ENCODE measurements at regions not wholly inside any gene's neighbourhood (a gene's known extent, or its start where the extent isn't known, plus 50 kb on each side); places are given as distances from the start of the nearest gene placed in this dataset.

DNA sequence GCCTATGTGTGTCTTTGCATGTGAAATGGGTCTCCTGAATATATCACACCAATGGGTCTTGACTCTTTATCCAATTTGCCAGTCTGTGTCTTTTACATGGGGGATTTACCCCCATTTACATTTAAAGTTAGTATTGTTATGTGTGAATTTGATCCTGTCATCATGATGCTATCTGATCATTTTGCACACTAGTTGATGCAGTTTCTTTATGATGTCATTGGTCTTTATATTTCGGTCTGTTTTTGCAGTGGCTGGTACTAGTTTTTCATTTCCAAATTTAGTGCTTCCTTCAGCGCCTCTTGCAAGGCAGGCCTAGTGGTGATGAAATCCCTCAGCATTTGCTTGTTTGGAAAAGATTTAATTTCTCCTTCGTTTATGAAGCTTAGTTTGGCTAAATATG lies 555.2 kb upstream of the BTBD3 start:
- 44 to 68% methylated on average over 3 of the region's 3 CpGs for WGBS, 2 donors
- H3K9me3 ChIP-seq = peaks cover 0 to 17% (median 0%) of the 10 kb centered on the region in 11 donors
- H3K4me1 ChIP-seq = no peaks in the 10 kb centered on the region
- no peaks in the 10 kb centered on the region for H3K27me3 ChIP-seq
- no peak overlapping the region for H3K4me3 ChIP-seq
- intact Hi-C loops (cut with DNase I) = no loop called here
- DNase-seq (no peak), ATAC-seq (no peak)
- TF ChIP-seq, protein P1, sequence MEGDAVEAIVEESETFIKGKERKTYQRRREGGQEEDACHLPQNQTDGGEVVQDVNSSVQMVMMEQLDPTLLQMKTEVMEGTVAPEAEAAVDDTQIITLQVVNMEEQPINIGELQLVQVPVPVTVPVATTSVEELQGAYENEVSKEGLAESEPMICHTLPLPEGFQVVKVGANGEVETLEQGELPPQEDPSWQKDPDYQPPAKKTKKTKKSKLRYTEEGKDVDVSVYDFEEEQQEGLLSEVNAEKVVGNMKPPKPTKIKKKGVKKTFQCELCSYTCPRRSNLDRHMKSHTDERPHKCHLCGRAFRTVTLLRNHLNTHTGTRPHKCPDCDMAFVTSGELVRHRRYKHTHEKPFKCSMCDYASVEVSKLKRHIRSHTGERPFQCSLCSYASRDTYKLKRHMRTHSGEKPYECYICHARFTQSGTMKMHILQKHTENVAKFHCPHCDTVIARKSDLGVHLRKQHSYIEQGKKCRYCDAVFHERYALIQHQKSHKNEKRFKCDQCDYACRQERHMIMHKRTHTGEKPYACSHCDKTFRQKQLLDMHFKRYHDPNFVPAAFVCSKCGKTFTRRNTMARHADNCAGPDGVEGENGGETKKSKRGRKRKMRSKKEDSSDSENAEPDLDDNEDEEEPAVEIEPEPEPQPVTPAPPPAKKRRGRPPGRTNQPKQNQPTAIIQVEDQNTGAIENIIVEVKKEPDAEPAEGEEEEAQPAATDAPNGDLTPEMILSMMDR (IDR thresholded peaks at IDR 0.05) = no peak
- no peak overlapping the region for H3K27ac ChIP-seq
- H3K36me3 ChIP-seq = no peaks in the 10 kb centered on the region

DNA sequence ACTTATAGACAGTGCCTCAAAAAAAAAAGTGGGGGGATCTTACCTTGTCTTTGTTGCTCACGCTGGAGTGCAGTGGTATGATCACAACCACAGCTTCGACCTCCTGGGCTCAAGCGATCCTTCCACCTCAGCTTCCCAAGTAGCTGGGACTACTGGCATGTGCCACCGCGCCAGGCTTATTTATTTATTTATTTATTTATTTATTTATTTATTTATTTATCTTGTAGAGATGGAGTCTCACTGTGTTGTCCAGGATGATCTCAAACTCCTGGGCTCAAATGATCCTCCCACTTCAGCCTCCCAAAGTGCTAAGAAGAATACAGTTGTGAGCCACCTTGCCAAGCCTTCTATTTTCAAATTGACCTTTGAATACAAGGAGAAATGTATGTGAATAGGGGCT lies 553.0 kb upstream of the BTBD3 start:
- 77 to 87% methylated on average over 5 of the region's 5 CpGs for WGBS, 2 donors
- peaks cover 0 to 8% (median 0%) of the 10 kb centered on the region in 11 donors for H3K9me3 ChIP-seq
- H3K27ac ChIP-seq = no peak overlapping the region
- DNase-seq = no peak
- no peak overlapping the region for H3K4me3 ChIP-seq
- H3K27me3 ChIP-seq = no peaks in the 10 kb centered on the region
- H3K36me3 ChIP-seq = no peaks in the 10 kb centered on the region
- intact Hi-C loops (cut with DNase I) = no loop called here
- no peak for ATAC-seq
- no peaks in the 10 kb centered on the region for H3K4me1 ChIP-seq
- TF ChIP-seq, protein P1 (IDR thresholded peaks at IDR 0.05) = no peak

DNA sequence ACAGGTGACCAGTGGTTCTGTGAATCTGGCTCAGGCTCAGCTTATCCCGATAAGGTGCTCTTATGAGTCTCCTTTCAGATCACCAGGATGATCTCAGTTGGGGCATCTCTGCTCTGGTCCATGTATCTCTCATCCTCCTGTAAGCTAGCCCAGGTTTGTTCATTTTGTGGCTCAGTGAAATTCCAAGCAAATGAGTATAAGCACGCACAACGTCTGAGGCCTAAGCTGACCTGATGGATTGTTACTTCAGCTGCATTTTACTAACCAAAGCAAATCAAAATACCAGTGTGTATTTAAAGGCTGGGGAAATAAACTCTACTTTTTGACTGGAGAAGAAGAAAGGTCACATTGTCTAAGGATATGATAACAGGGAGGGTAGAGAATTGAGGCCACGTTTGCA lies 551.0 kb upstream of the BTBD3 start:
- Histone ChIP-seq H3K4me1 (no peaks in the 10 kb centered on the region), H3K9me3 (no peaks in the 10 kb centered on the region), H3K4me3 (no peak overlapping the region), H3K36me3 (no peaks in the 10 kb centered on the region), H3K27ac (no peak overlapping the region), H3K27me3 (no peaks in the 10 kb centered on the region)
- TF ChIP-seq, protein P1 (IDR thresholded peaks at IDR 0.05) = no peak
- intact Hi-C loops (cut with DNase I) = no loop called here
- DNase-seq = no peak
- WGBS, 2 donors = 59 to 66% methylated on average over 4 of the region's 4 CpGs
- ATAC-seq = no peak

DNA sequence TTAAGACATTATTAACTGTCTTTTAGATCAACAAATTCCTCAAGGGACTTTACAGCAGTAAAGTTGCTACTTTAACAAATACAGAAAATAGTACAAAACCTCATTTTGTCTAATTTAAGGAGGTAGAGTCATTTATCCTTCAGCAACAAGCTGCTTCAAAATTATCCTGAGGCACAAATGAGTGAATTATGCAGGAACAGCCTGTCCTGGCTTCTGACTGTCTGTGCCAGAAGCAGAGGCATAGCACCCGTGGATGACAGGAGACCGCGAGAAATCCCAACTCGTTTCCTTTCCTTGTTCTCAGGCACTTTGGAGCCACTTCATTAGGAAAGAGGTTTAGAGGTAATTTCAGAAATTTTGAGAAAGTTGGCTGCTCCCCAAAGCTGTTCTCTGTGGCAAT lies 549.2 kb upstream of the BTBD3 start:
- TF ChIP-seq, protein P1 (IDR thresholded peaks at IDR 0.05) = no peak

More for the DNA sequence above, 549.2 kb upstream of the BTBD3 start:
- DNase-seq = no peak
- Histone ChIP-seq H3K27me3 (no peaks in the 10 kb centered on the region), H3K27ac (no peak overlapping the region), H3K4me1 (no peaks in the 10 kb centered on the region), H3K4me3 (no peak overlapping the region), H3K36me3 (no peaks in the 10 kb centered on the region), H3K9me3 (no peaks in the 10 kb centered on the region)
- ATAC-seq = no peak
- WGBS, 2 donors = 52 to 61% methylated on average over 4 of the region's 4 CpGs
- intact Hi-C loops (cut with DNase I) = no loop called here
